ENCODE measurements at regions not wholly inside any gene's neighbourhood (a gene's known extent, or its start where the extent isn't known, plus 50 kb on each side); places are given as distances from the start of the nearest gene placed in this dataset.

DNA sequence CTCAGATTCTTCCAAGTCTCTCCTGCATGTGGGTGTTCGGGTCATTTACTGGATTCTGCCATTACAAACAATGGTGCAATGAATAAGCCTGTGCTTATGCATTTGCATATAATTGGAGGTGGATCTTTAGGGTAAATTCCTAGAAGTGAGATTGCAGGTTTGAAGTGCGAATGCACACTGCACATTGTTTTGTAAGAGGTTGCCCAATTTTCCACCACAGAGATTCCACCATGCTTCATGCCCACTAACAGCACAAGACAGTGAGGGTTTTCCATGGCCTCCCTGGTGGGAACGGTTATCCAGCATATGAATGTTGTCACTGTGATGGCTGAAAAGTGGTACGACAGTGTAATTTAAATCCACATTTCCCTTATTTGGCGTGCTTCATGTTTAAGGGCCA is 178.8 kb upstream of the PMEPA1 start:
- DNase-seq (ENCODE audit: extremely low read depth, low read depth, low spot score), result no peak

DNA sequence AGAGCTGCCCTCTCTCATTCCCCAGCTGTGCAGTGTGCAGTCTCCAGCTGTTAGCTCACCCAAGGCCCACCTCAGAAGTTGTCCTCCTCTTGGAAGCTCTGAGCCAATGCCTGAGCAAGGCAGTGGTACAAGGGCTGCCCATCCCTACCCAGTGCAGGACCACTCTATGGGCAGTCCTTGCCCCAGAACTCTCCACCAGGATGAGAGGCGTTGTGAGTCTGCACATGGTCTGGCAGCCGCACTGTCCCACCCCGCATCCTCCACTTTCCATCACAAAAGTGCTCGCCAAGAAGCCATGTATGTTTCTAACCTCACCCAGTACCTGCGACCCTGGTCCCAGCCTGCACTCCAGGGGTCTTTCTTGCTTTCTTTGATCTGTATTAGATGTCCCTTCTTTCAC is 175.1 kb upstream of the PMEPA1 start:
- no peak for DNase-seq (ENCODE audit: extremely low read depth, low read depth, low spot score)

GRCh38 chr20:57883761-57884160 is 173.9 kb upstream of the PMEPA1 start:
- DNase-seq (ENCODE audit: extremely low read depth, low read depth, low spot score), result no peak

DNA sequence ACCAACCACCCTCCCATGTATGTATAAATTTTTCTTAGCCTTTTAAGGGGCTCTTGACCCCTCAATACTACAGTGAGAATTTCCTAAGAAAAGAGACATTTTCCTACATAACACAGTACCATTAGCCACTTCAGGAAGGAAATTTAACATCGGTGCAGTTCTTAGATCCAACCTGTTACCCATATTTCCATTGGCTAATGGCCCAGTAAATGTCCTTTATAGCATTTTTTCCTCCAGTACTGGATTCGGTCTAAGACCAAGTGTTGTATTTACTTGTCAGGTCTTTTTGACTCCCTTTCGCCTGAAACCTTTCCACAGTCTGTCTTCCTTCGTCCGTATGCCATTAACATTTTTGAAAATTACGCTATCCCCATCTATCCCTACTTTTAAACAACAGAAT is 173.4 kb upstream of the PMEPA1 start:
- DNase-seq (ENCODE audit: extremely low read depth, low read depth, low spot score), result no peak

- DNase-seq (ENCODE audit: extremely low read depth, low read depth, low spot score), result no peak
These were observed 172.8 kb upstream of the PMEPA1 start for GRCh38 chr20:57882451-57883161.

DNA sequence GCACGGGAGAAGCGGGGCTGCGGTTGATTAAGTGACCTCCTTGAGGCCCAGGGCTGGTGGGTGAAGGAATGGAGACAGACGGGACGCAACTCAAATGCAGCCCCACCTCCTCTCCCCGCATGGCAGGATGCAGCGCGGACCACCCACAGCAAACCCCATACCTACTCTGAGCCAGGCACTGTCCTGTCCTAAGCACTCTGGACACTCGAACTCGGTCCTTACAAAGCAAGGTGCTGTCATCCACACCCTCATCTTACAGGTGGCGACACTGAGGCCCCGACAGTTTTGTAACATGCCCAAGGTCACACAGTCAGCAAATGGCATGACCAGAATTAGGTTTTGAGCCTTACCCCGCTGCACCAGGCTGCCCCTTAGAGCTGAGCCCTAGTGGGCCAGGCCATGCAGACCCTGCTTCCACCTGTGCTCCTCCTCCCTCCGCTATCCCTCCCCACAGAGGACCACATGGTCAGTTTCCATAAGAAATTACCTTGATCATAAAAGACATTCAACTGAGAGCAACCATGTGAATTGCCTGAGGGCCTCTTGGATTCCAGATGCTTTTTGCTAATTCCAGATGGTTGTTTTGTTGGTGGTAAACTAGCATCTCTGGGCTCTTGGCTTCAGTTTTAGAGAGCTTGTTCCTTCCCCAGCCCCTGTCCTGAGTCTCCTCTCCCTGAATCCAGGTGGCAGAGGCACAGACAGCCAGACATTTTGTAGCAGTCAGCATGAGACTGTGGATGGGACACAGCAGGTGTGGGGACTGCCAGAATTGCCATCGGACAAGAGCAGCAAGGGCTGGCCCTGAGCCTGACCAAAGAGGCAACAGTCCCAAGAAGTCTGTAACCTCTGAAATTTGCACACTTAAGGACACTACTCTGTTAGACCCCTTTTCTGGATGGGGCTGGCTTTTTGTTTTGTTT is 171.9 kb upstream of the PMEPA1 start:
- no peak for DNase-seq (ENCODE audit: extremely low read depth, low read depth, low spot score)

GRCh38 chr20:57880571-57880892 is 170.7 kb upstream of the PMEPA1 start:
- no peak for DNase-seq (ENCODE audit: extremely low read depth, low read depth, low spot score)

GRCh38 chr20:57879779-57880570 is 170.2 kb upstream of the PMEPA1 start:
- no peak for DNase-seq (ENCODE audit: extremely low read depth, low read depth, low spot score)

DNA sequence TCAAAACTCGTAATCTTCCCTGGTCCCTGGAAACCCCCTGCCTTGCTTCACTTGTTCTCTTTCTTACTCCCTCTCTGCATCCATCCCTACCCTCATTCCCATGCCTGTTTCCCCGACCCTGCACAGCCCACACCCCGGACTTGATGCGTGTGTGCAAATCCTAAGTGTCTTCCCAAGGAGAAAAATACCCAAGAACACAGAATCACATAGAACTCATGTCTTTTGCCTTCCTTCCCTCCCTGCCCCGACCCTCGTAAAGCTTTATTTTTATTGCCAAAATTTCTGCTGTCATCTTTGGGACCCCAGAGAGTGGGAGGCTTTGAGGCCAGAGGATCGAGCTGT is 169.6 kb upstream of the PMEPA1 start:
- no peak for DNase-seq (ENCODE audit: extremely low read depth, low read depth, low spot score)

GRCh38 chr20:57878786-57879424 is 169.1 kb upstream of the PMEPA1 start:
- no peak for DNase-seq (ENCODE audit: extremely low read depth, low read depth, low spot score)

GRCh38 chr20:57877995-57878394 is 168.2 kb upstream of the PMEPA1 start:
- no peak for DNase-seq (ENCODE audit: extremely low read depth, low read depth, low spot score)

- DNase-seq (ENCODE audit: extremely low read depth, low read depth, low spot score), result no peak
These were observed 167.5 kb upstream of the PMEPA1 start for GRCh38 chr20:57877131-57877824.

DNA sequence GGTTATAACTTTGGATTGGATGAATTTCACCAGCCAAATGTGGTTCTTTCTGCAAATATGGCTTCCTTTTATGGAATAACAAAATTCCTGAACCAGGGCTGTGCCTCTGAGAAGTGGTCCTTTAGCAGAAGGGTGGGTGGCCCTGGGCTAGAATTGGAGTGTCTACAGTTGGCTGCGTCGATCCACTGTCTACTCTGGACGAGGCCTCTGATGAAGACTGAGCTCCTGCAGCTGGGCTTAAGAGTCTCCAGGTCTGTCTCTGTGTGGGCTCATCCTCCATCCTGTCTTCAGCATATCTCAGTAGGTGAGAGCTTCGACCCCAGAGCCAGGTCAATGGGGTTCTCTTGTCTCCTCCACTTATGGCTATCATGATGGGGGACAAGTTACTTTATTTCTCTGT is 166.3 kb upstream of the PMEPA1 start:
- no peak for DNase-seq (ENCODE audit: extremely low read depth, low read depth, low spot score)

DNA sequence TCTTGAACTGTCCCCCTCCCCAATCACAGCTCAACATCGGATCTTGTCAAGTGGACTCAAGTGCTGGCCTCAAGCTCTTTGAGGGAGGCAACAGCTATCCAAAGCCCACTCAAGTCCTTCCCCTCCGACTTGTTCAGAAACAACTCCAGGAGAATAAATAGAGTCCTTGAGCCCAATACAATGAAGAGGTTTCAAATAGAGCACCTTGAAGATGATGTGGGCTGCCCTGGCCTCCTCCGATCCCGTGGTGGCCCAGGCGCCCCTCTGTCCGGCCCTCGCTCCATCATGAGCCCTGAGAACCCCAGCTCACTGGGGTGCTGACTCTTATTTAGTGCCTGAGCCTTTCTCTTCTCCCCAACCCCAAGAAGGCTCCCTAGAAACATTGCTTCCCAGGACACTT is 164.3 kb upstream of the PMEPA1 start:
- no peak for DNase-seq (ENCODE audit: extremely low read depth, low read depth, low spot score)

GRCh38 chr20:57872816-57873409 is 163.1 kb upstream of the PMEPA1 start:
- DNase-seq (ENCODE audit: extremely low read depth, low read depth, low spot score), result no peak

- no peak for DNase-seq (ENCODE audit: extremely low read depth, low read depth, low spot score)
These were observed 161.4 kb upstream of the PMEPA1 start for GRCh38 chr20:57871237-57871632.

- no peak for DNase-seq (ENCODE audit: extremely low read depth, low read depth, low spot score)
These were observed 160.9 kb upstream of the PMEPA1 start for GRCh38 chr20:57870597-57871236.

- DNase-seq (ENCODE audit: extremely low read depth, low read depth, low spot score), result no peak
These were observed 160.1 kb upstream of the PMEPA1 start for GRCh38 chr20:57869951-57870315.

DNA sequence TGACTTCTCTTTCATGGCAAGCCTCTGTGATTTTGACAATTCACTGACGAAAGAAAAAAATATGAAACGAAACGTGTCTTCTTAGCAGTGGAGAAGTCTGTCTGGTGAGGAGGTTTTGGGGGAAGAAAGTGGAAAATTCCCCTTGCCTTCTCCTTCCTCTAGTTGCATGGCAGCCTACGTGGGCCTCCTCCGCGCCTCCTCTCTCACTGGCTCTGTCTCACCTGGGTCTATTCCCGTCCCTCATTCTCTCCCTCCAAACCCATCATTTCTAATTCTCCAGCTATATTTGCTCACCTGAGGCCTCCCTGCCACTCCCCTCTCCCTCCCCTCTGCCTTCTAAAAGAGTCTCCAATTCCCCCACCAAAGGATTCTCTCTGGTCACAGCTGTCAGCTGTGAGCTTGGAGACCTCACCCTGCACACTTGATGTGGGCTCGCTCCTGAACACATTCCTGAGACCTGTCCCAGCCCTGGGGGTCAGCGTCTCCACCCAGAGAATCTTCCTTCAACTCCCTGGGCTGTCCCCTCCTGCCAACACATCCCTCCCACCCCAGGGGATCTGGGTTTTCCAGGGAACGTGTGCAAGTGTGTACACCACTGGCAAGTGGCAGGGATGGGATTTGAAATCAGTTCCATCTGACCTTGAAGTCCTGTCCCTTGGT is 159.6 kb upstream of the PMEPA1 start:
- no peak for DNase-seq (ENCODE audit: extremely low read depth, low read depth, low spot score)

All from glomerular endothelial cell (primary cell).